NCI-H748 (cell line): ENCODE measurements at regions not wholly inside any gene's neighbourhood (a gene's known extent, or its start where the extent isn't known, plus 50 kb on each side); places are given as distances from the start of the nearest gene placed in this dataset.

ENCODE experiments used
- DNase-seq: peaks from one replicate; lab custom pipeline; 2025; ENCODE audit not compliant: unreplicated experiment; lab: John Stamatoyannopoulos, UW

DNA sequence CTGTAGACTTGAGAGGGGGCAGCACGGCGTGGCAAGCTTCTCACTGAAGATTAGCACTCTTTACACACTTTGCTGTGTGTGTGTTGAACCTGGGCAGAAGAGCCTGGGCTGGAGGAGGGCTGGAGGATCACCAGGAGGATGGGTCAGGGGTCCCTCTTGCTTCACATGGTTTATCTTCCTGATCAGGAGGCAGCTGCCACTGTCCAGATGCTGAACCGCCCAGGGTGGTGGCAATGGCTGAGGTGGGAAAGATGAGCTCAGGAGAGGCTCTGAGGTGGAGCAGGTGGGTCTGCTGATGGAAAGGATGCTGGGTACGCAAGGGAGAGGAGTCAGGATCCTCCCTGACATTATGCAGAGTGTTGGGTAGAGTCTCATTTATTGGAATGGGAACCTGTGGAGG is 191.5 kb downstream of the RAMP3 start:
- no peak for DNase-seq

DNA sequence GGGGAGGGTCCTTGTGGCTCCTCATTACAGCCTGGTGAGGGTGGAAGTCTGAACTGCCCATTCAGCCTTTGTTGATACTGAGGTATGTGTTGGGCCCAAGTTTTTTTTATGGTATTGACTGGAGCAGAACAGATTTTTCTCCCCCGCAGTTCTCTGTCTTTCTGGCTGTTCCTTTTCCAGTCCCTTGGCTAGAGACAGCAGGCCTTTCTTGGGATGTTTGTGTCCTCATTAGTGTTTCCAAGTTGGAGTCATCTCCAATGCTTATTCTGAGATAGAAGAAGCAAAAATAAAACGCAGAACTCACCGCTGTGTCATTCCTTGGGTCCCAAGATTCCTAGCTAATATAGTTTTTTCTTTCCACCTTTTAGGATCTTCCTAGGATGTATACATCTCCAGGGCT is 193.3 kb downstream of the RAMP3 start:
- no peak for DNase-seq

DNA sequence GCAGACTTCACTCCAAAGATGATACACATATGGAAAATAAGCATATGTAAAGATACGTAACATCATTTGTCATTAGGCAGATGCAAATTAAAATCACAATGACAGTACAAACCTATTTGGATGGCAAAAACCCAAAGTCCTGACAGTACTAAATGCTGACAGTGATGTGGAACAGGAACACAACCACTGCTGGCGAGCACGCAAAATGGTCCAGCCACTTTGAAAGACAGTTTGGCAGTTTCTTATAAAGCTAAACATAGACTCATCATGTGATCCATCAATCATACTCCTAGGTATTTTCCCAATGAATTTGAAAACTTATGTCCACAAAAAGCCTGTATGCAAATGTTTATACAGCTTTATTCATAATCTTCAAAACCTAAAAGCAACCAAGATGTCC is 200.7 kb downstream of the RAMP3 start:
- no peak for DNase-seq

DNA sequence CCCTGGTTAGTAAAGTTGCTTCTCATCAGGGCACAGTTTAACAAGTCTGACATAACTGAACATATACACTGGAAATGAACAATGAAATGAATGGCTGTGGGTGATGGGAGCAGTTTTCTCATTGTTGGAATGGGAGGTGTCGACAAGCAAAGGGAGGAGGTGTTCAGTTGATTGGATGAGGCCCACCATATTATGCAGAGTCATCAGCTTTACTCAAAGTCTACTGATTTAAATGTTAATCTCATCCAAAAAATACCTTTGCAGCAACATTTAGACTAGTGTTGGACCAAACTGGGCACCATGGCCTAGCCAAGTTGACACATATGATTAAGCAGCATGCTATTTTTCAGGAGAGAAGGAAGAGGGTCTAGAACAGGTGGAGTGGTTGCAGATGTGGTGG is 201.7 kb downstream of the RAMP3 start:
- DNase-seq: no peak

DNA sequence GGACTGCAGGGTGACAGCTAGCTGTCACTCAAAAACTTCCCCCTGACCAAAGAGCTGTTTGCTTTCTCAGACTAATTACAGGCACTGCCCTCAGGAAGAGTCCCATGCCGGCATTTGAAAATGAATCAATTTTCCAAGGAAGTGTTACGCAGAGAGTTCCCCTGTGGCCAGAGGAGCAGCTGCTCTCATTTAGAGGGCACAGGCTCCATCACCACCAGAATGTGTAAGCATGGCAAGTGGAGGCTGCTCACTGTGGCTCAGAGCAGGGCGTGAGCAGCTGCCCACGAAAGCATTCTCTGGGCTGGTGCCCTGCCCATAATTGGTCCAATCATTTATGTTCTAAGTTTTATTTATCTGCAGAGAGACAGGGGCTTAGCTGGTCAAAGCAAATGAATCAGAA is 202.2 kb downstream of the RAMP3 start:
- no peak for DNase-seq

DNA sequence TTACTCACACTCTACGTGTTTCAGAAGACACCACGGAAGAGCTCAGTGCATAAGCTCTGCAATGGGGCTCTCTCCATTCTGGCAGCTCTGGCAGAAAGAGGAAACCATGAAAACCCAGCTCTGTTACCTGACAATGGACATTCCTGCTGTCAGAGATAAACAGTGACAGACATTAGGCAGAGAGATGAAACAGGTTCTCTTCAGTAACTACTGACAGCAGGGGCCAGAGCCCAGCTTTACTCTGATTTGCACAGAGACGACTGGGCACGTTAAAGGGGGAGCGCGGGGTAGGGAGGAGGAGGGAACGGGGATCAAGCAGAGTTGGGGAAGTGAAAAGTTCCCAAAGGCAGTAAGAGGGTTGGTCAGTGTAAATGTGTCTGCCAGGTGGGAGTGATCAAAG is 206.1 kb downstream of the RAMP3 start:
- no peak for DNase-seq

DNA sequence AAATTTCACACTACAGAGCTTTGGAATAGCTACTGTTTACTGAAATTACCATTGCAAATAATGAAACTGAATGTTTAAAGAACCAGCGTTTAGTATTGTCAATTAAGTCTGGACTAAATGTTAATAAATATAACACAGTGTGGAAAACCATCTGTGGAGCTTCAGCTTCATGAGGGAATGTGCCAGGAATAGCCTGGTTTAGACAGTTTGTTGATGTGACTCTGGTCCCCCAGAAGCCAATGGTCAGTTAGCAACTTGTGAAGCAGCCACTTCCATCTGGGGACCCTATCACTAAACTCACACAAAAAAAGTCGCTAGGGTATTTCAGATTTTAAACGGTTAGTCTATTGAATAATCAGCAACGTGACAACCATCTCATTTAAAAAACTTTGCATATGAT is 207.8 kb downstream of the RAMP3 start:
- DNase-seq: no peak

DNA sequence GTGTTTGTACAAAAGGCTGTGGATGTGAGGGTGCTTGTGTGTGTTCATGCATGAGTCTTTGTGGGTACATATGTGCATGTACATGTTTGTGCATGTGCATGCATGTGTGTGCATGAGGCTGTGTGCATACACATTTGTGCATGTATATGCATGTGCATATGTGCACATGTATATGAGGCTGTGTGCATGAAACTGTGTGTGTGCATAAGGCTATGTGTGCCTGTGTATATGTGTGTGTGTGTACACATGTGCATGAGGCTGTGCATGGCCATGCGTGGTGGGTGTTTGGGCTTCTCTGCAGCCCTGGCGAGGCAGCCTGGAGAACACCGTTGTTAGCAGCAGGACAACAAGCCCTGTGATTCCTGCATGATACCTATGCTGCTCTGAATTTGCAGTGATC is 207.7 kb upstream of the ADCY1 start:
- peak; percentile 26 for DNase-seq

DNA sequence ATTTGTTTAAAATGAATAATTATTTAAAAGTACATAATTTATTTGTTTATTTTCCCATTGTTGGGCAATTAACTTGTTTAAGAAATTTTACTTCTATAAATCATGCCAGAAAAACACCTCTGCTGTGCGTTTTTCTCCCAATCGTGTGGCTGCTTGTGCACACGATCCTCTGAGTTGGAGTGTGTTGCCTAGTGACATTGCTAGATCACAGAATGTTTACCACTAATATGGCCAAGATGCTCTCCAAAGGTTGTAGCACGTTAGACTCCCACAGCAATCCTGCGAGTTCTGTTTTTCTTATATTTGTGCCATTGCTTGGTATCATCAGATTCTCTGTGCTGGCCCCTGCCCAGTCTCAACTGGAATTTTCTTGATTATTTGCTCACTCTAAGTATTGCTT is 207.1 kb upstream of the ADCY1 start:
- peak; percentile 69 for DNase-seq

DNA sequence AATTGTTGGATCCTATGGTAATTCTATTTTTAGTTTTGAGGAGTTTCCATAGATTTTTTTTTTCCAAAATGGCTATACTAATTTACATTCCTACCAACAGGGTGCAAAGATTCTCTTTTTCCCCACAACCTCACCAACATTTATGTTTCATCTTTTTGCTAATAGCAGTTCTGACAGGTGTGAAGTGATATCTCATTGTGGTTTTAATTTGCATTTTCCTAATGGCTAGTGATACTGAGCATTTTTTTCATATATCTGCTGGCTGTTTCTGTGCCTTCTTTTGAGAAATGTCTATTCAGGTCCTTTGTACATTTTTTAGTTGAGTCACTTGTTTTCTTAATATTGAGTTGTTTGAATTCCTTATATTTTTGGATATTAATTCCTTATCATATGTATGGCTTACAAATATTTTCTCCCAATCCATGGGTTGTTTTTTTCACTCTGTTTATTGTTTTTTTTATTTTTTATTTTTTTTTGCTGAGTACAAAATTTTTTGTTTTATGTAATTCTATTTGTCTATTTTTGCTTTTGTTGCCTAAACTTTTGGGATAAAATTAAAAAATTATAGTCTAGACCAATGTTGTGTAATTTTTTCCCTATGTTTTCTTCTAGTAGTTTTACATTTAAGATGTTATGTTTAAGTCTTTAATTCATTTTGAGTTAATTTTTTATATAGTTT is 205.9 kb upstream of the ADCY1 start:
- no peak for DNase-seq

DNA sequence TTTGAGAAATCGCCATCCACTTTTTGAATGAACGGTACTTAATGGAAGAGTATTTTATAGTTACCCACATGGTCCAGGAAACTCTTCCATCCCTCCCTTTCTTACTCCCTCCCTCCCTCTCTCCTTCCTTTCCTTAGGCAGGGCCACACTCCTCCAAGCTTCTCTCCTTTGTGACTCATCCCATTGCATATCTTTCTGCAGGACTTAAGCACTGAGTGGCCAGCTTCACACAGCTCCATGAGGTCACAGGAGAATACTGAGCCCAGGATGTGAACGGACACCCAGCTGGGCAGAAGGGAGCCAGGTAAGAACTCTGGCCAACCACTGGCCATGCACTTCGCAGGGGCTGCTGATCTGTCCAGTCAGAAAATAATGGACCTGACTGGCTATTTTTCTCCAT is 189.7 kb upstream of the ADCY1 start:
- no peak for DNase-seq

DNA sequence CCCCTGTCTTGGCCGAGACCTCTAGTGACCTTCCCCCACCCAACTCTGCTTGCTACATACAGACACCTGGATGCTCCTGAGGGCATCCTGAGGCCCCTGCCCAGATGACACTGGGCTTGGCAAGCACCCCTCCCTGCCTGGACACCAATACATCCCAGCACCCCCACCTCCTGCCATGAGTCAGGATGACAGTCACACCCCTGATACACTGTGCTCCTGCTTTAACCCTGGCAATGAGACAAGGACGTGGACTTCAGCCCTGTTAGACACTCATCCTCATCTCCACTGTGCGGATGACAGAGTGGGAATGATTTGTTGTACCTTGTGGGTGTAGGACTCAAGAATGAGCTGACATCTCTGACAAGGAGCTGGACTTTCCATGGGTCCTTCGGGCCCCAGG is 186.3 kb upstream of the ADCY1 start:
- no peak for DNase-seq

DNA sequence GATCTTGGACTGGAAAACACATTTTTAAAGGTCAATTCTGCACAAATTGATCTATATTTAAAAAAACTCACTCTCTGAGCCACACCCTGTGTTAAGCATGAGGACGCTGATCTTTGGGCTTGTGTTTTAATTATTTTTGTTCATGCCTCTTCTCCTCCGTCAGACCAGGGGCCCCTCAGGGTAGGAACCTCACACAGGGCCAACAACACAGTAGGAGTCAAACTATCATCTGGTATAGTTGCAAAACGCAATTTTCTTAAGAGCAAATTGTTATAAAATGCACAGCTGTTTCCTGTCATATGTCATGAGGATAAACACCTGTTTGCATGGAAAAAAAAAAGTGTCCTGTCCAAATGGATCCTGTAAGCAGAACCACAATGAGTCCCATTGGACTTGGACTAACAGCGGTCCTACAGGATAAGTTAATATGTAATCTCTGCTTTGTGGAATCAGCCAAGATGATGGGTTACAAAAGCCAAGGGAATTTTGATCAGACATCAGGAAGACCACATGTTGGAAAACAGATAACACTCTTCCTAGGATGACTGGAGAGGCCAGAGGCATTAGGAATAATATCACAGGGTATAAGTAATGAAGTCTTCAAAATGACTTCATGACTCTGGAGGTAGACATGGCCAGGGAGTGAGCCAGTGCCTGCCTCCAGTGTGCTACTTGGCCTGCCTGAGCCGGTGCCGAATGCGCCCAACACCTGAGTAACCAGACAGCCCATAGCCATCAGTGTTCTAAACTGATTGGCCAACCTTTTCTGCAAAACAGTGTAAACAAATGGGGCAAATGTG is 184.9 kb upstream of the ADCY1 start:
- DNase-seq: no peak

DNA sequence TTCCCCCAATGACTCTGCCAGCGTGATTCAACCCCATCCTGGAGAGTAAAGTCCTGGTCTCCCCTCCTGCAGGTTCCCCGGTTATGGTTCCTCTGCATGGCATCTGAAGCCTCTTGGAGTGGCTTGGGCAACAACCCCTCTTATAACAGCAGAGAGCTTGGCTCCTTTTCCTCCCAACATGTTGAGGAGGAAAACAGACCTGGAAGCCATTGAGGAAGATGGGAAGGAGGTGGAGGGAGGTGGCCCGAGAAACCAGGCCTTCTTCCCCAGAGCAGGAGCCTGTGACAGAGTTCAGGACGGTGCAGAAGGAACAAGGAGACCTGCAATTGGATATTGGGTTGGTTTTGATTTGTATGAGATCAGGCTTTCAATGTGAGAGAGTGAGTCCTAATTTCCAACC is 184.0 kb upstream of the ADCY1 start:
- DNase-seq: no peak

DNA sequence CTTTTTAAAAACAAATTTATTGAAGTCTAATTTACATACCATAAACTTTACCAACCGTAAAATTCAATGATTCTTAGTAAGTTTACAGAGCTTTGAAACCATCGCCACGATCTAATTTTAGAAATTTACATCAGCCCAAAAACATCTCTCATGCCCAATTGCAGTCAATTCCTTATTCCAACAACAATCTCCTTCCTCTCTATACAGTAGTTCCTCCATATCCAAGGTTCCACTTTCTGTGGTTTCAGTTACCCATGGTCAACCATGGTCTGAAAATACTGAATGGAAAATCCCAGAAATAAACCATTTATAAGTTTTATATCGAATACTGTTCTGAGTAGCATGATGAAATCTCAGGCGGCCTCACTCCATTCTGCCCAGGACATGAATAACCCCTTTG is 183.4 kb upstream of the ADCY1 start:
- no peak for DNase-seq

DNA sequence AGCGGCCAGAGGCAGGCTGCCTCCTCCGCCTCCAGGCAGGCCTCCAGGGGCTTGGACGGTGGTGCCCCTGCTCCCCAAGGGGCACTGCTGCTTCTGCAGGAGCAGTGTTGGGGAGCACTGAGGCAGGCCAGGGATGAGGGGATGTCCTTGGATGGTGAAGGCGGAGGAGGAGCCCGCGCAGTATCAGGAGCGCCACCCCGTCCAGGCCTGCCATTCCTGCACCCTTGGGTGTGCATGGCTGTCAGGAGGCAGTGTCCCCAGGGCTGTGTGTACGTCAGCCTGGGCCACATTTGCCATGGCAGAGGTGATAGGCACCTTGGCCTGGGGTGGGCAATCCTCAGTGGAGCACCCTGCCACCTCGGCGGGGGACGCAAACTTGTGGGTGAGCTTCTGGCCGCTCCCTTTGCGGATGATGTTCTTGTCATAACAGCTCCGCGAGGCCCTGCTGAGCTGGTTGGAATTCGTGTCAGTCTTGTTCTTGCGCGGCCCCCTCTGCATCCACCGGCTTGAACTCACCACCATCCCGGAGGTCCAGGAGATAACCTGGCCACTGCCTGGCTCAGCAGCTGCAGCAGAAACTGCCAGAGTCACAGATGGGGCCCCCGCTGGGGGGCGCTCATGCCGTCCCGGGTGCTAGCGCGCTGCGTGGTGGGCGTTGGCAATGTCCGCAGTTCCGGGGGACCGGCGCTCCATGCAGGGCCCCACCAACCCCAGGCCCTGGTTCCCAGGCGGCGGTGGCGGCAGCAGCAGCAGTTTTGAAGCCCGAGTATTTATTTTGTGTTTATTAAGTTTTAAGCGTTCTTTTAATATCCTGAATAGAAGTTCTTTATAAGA is 182.3 kb upstream of the ADCY1 start:
- DNase-seq: no peak

DNA sequence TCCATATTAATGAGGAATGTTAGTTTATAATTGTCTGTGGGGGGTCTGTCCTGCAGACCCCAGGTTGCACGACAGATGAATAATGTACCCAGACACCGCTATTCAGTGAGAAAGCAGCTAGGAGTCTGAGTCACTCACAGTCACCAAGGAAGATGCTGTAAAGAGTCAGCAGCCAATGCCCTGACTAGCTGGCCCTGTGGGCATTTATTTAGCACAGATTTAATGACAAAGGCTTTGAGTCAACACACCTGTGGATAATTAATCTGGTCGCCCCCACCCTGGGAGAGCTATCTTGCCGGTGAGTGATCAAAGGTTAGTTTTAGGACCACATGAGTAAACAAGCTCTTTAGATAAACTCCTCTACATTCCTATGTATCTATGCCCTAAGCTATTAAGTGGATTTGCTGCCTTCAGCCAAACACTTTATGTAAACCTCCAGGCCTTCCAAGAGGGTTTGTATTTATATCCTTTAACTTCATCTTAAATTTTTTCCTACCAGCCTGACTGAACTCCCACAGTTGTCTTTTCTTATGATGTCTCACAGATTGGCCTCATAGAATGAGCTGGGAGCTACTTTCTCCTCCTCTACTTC is 180.0 kb upstream of the ADCY1 start:
- DNase-seq: no peak

DNA sequence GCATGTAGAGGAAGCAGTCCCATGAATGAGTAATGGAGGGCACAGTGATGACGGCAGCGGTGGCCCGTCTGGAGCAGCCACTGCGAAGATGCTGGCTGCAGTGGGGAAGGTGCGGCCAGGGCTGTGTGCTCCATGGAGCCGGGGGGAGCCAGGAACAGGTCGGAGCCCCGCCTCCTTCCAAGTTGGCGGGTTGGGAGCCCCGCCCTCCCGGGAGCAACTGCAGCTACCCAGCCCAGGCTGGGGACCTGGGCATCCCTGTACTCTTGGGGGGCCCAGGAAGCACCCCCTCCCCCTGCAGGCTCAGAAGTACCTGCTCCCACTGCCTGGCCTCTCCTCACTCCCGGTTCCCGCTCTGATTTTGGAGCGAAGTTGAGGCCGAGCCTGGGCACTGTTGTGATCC is 175.1 kb upstream of the ADCY1 start:
- no peak for DNase-seq

DNA sequence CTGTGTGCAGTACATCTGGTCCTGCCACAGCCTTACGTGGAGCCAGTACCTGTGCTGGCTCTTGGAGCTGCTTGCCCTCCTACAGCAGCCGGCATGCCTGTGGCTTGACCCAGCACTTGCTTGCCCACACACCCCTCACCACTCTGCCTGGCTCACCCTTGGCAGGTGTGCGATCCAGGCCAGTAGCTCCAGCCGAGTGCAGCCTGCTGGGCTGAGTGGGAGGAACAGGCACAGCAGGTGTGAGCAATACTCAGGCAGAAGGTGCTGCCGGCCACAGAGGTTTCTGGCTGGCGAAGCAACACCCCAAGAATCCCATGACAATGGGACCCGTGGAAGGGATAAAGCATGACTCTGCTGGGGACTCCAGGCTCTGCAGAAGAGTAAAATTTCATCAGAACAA is 173.5 kb upstream of the ADCY1 start:
- DNase-seq: no peak

DNA sequence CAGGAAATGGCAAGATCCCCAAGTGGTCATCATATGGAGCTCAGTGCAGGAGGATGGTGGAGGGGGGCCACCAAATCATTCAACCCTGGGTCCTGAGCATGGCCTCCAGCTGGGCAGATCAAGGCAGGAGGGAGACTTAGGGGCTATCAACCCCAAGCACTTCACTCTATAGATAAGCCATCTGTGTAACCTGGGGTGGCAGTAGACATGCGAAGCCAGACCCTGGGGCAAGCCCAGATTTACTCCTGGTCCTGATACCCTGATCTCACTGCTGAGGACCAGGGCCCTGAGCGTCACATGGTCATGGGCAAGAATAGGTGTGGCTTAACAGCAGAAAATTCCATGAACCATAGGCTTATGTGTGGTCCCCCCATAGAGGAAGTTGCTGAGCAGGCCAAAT is 173.0 kb upstream of the ADCY1 start:
- DNase-seq: no peak

DNA sequence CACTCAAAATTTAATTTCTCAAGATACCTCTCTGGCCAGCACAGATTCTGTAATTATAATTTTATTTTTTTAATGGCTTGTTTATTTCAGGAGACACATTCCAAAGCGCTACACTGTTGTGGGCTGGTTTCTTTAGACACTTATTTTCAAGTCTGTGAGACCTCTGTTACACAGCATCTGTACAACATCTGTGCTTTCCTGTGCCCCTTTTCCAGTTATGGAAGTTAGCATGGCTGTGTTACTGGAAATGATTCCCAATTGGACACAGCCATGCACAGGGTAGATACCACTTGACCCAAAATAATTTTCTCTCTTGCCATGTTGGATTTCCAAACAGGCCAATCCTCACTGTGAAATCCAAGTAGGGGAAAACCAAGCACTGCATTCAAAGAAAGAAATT is 172.3 kb upstream of the ADCY1 start:
- DNase-seq: no peak
